Hematopoietic multipotent progenitor cell (in vitro differentiated cells): ENCODE measurements at regions not wholly inside any gene's neighbourhood (a gene's known extent, or its start where the extent isn't known, plus 50 kb on each side); places are given as distances from the start of the nearest gene placed in this dataset.

ENCODE experiments used
- DNase-seq, 3 donors: peaks; one replicate each; pipeline ENCODE4 v3.0.0-alpha.2; 2011 to 2015; ENCODE audit warnings: low read depth in 2 of 3, low spot score in 2 of 3

DNA sequence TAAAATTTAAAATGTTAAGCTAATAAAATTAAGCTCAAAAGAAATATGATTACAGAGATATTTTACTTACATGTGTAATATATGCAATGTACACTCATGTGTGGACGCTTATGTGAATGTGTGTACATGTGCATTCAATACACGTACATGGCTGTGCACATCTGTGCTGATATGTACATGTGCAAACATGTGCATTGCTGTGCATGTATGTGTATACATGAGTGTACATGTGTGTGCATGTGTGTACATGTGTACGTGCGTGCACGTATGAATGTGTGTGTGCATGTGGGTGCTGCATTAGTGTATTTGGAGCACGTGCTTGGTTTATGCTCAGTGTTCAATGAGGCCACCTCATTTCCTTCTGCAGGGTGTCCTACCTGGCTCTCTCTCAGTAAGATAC is 88.2 kb upstream of the TMEM18 start:
- no peak for DNase-seq

DNA sequence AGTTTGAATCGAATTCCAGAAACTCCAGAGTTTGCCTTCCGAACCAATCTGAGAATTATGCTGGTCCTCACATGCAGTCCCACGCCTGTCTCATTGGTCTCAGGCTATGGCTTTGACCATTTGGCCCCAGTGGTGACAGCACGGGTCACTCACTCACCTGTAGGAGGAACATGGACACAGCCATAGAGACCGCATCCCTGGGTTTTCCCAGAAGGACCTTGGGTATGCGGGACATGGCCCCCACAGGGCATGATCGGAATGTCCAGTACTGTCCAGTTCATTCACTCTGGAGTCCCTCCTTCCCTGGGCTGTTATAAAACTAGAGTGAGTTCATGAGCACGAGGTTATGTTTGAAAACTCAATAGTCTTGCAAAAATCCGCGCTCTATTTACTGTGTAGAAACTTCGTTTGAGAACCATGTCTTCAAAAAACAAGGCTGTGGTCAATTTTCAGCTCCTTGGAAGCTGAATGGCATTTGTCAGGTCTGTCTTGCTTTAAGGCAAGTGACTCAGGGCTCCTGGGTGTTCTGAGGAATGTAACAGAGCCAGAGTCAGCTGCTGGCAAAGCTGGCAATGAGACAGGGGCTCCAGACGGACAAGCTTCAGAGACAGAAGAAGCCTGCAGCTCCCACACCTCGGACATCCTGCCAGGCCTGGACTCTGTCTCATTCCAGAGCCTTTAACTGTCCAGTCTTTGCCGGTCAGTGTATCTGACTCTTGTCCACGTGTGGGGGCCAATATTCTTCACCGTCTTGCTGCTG is 86.7 kb upstream of the TMEM18 start:
- DNase-seq: no peak

DNA sequence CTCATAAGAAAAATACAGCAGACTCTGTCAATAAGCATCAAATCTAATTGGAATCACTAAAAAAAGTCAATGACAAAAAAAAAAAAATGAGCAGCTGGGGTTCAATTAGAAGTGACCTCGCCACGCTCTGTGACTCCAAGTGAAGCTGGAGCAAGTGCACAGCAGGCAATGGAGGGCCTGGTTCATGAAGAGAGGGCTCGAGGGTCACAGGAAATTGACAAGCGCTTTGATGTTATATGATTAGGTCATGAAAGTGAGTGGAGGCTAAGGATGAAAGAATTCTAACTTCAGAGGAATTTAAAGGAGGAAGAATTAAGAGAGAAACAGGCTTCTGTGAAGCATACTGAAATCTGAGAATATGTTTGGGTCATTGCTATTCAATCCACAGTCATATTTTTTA is 85.4 kb upstream of the TMEM18 start:
- DNase-seq: no peak

DNA sequence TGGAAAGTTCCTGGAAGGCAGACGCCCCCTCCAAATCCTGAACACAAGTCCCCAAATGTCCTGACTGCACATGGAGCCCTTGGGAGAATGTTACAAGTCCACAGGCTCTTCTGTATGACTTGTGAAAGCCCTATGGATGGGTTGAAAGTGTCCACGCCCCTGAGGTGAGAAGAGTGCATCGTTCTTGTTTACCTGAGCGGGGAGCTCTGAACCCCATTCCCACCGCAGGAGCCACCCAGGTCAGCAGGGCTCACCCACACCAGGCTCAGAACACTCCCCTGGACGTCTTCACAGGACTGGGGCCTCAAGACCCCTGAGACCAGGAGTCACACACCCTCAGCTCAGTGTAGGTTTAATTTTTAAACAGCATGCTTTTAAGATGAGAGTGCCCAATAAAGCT is 84.2 kb upstream of the TMEM18 start:
- DNase-seq: no peak

DNA sequence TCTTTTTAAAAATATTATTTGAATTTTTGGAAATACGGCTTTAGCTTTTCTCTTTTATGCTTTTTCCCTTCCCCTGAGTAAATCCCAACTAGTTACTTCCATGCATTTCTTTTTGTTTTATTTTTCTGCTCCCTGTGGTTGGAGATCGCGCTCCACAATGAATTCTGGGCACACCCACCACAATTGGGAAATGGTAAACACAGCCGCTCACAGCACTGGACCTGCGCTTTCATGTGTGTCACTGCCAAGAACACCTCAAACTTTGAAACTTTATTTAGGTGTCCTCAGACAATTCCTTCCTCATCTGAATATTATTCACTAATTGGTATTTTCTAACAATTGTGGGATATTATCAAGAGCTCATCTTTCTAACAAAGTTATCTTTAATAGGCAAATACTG is 82.8 kb upstream of the TMEM18 start:
- no peak for DNase-seq

DNA sequence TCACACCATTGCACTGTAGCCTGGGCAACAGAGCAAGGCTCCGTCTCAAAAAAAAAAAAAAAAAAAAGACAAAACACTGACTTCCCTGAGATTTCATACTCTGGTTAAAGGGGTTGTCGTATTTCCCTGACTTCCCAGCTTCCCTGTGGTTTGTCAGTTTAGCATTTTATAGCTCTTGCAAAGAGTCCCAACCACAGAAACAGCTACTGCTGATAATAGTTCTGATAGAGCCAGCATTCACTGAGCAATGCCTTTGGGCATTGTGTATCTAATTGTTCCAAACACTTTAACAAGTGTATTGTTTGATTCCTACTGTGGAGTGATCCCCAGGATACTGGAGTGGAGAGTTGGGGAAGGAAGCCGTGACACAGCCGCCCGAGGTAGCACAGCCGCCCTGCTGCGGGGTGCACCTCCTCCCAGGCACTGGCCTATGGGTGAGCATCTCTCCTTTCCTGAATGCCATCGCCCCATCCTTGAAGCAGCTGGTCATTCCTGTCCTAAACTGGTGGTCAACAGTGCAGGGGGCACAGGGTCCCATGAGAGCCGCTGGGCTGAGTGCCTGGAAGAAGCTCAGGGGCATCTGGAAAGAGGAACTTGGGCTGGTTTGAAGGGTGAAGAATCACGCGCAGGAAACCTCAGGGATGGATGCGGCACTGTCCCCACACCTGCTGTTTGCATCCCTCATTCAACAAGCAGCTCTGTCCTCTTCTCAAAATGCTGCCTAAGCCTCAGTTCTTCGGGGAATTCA is 81.0 kb upstream of the TMEM18 start:
- no peak for DNase-seq

DNA sequence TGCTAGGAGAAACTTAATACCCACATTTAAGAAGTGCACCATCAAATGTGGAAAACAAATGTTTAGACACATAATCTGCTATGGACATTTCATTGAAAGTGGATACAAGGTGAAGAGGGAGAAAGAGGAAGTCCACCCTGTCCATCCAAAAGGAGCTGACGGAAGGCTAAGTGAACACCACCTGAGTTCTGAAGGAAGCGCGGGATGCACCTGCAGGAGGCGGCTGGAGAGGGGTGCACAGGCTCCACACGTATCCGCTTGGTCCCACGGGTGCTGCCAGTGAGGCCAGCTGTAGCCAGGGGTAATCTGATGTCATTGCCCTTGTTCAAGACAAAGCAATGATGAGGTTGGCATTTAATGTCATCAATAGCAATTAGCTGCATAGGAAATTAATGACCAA is 75.9 kb upstream of the TMEM18 start:
- no peak for DNase-seq

DNA sequence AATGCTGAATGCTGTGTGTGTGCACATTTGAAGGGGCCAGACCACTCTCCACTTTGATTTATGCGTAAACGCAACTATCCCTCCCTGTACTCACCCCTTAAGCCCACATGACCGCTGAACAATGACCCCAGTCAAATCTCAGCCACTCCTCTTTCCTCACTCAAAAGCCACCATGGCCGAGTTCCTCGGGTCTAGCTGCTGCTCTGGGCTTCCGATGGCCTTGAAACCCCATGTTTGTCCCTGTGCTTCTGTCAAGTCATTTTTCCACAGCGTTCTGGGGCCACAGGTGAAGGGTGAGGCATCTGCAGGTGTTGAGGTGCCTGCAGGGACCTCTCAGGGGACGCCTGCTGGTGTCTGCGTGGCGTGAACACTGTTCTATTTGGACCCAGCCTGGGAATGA is 74.3 kb upstream of the TMEM18 start:
- DNase-seq: no peak

DNA sequence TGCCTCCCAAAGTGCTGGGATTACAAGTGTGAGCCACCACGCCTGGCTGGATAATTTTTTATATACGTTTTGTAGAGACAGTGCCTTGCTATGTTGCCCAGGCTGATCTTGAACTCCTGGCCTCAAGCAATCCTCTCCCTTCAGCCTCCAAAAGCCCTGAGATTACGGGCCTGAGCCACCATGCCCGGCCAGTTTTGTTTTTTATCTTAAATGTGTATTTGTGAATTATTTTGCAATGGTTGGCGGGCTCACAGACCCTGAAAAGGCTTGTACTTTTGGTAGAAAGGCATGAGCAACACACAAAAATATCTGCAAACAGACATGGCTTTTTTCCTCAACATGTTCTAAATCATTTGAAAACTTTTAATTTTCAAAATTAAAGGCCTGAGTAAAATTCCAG is 73.4 kb upstream of the TMEM18 start:
- no peak for DNase-seq

DNA sequence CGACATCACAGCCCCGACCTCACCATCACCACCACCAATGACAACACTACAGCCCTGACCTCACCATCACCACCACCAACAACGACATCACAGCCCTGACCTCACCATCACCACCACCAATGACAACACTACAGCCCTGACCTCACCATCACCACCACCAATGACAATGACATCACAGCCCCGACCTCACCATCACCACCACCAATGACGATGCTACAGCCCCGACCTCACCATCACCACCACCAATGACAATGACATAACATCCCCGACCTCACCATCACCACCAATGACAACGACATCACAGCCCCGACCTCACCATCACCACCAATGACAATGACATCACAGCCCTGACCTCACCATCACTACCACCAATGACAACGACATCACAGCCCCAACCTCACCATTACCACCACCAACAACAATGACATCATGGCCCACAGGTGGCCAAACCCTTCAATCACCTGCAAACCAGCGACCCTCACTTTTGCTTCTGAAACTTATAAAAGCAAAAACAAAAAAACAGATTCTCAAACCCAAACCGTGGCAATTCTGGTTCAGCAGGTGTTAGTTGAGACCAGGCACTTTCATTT is 70.7 kb upstream of the TMEM18 start:
- no peak for DNase-seq

DNA sequence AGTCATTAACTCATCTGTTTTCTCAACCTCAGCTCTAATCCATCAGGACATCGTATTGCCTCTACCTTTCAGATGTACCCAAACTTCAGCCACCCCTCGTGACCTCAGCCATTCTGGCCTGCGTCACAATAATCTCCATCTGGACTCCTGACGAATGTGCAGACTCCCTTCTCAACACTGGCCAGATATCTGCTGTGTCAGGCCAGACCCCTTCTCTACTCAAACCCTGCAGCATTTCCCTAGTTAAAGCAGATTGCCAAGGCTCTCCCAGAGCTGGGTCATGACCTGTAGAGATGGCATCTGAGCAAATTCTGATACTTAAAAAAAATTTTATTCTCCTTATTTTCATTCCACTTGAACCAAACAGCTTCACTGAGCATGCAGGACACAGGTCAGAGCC is 69.5 kb upstream of the TMEM18 start:
- no peak for DNase-seq

DNA sequence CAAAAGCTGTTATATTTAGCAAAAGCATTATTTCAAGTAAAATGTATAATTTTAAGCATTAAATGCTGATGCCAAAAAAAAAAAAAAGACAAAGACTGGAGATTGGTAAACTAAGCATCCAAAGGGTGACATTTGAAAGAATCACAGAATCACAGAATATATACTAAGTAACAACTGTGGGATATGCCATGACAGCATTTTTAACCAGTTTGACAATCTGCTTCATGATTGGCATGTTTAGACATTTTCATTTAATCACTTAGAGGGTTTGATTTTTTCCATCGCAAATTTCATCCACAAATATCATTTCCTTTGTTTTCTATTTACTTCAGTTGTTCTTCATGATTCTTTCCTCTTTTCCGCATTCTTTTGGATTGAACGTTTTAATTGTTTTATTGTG is 66.9 kb upstream of the TMEM18 start:
- no peak for DNase-seq

DNA sequence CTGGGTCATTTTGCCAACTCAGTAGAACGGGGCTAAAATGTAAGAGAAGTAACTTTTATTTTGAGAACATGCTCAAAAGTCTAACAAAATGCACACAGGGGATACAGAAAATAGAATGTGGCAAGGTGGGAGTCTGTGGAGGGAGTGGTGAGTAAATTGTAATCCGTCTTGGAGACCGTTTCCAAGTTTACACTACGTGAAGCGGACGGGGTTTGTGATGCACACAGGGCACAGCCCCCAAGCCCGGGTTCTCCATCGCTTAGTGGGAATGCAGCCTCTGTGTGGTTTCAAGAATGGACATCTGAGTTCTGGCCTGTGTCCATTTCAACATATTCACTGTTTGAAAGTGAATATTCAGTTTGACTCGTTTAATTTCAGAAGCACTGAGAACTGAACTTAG is 65.0 kb upstream of the TMEM18 start:
- no peak for DNase-seq

DNA sequence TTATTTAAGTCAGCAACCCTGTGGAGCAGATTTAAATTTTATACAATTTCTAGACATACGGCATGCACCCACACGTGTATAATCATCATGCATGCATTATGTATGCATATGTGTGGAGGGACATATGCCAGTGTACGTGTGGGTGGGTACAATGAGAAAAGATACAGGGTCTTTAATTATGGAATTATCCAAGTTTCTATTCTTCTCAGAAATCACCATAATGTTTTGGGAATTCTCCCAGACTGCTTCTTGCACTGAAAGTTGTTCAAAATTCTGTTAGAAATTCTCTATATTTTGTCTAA is 63.9 kb upstream of the TMEM18 start:
- DNase-seq: no peak

DNA sequence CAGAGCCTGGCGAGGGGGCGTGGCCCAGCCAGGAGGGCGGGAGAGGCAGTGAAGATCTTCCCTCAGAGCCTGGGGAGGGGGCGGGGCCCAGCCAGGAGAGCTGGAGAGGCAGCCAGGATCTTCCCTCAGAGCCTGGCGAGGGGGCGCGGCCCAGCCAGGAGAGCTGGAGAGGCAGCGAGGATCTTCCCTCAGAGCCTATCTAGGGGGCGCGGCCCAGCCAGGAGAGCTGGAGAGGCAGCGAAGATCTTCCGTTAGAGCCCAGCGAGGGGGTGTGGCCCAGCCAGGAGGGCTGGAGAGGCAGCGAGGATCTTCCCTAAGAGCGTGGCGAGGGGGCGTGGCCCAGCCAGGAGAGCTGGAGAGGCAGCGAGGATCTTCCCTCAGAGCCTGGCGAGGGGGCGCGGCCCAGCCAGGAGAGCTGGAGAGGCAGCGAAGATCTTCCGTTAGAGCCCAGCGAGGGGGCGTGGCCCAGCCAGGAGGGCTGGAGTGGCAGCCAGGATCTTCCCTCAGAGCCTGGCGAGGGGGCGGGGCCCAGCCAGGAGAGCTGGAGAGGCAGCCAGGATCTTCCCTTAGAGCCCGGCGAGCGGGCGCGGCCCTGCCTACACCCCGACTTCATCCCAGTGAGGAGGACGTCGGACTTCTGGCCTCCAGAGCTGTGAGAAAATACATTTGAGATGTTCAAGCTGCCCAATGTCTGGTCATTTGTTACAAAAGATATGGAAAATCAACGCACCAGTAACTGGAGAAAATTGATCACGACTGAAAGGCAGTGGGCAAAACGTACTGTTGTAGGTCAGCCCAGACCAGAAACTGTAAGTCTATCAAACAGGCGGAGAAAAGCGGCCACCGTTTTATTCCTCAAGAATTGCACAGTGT is 63.4 kb upstream of the TMEM18 start:
- peak in 1 of 3 donors; percentile 77 for DNase-seq

DNA sequence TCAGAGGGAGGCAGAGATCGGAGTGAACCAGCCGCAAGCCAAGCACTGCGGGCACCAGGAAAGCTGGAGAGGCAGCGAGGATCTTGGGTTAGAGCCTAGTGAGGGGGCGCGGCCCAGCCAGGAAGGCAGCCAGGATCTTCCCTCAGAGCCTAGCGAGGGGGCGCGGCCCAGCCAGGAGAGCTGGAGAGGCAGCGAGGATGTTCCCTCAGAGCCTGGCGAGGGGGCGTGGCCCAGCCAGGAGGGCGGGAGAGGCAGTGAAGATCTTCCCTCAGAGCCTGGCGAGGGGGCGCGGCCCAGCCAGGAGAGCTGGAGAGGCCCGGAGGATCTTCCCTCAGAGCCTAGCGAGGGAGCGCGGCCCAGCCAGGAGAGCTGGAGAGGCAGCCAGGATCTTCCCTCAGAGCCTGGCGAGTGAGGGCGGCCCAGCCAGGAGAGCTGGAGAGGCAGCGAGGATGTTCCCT is 62.7 kb upstream of the TMEM18 start:
- DNase-seq: peak in 1 of 3 donors; percentile 40

DNA sequence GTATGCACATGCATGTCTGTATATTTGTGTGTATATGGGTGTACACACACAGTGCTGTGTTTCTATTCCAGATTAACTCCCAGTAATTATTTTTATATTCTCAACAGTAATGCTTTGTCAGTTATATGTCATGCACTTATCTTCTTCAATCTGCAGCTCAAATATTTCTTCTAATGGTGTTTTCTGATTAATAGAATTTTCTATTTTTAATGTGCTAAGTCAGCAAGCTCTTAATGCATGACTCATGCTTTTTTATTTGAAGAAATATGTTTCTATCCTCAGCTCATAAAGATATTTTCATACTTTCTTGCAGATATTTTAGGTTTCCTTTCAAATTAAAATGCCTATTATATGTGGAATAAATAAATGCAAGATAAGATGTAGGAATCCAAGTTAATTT is 59.7 kb upstream of the TMEM18 start:
- DNase-seq: no peak

DNA sequence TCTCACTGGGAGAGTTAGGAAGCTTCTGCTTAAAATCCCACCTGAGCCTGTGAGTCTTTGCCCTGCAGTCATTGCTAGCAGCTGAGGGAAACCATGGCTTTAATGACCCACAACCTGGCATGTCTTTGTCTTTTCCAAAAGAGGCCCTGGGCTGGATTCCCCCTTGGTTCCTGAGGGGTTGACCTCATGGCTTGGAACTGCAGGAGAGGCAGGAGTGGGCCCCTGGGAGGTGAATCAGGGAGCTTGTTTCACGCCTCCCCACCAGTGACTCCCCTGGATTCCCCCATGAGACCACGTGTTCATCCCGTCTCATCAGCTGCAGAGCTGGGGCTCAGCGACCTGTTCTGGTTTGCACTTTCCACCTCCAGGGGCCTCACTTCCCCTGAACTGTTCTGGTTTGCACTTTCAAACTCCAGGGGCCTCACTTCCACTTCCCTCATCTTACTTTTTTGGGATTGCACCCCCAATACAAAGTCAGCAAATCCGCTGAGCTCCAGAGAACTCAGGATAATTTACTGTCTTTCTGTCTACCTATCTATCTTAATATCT is 58.5 kb upstream of the TMEM18 start:
- no peak for DNase-seq

DNA sequence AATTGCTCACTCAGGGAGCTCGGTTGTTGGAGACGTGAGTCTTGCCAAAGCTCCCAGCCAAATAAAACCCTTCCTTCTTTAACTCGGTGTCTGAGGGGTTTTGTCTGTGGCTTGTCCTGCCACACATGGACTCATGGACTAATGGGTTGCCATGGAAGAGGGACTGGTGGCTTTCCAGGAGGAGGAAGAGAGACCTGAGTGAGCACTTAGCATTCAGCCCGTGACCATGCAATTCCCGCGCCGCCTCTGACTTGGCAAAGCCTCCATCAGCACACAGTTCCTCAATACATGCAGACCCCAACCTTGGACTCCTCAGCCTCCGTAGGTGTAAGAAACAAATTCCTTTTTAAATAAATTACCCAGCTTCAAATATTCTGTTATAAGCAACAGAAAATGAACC is 57.3 kb upstream of the TMEM18 start:
- DNase-seq: no peak

DNA sequence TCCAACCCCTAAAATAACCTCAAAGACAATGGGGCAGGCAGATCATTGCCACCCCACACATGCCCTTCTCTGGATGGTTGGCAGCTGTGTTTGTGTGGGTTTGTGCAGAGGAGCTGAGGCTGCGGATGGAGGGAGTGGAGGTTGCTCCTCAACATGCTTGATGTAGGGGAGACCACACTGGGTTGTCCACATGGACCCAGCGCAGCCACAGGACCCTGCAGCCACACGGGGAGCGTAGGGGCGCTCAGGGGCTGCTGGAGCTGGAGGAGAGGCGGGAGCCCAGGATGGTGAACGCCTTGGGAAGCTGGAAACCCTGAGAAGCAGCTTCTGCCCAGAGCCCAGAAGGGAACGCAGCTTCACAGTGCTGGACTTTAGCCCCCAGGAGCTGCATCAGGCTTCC is 56.3 kb upstream of the TMEM18 start:
- DNase-seq: no peak

DNA sequence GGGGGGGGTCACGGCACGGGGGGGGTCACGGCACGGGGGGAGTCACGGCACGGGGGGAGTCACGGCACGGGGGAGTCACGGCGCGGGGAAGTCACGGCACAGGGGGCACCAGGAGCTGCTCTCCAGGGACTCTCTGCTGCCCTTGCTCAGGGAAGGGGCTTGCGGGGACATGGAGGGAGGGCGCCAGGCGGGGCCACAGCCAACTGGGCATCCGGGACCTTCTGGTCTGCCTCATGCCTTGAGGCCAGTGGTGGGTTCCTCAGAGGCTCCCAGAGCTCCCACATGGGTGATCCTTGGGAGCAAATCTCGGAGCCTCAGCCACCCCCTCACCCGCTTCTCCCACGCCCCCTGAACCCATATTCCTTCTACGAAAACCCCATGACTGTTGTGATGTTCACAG is 55.8 kb upstream of the TMEM18 start:
- DNase-seq: no peak
